ENCODE measurements at regions not wholly inside any gene's neighbourhood (a gene's known extent, or its start where the extent isn't known, plus 50 kb on each side); places are given as distances from the start of the nearest gene placed in this dataset.

DNA sequence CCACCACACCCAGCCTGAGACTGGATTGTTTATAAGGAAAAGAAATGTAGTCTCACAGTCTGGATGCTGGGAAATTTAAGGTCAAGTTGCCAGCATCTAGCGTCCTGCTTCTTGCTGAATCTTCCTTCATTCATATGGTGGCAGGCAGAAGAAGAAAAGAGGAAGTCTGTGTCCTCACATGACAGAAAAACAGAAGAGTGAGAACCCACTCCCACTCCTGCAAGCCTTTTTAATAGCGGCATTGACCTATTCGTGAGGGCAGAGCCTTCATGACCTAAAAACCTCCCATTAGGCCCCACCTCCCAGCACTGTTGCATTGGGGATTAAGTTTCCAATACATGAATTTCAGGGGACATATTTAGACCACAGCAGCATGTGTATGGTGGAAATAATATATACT, 160.8 kb upstream of the BMP2 start:
- H3K9me3 ChIP-seq: no peaks in the 10 kb centered on the region
- H3K27me3 ChIP-seq: no peaks in the 10 kb centered on the region
- no peaks in the 10 kb centered on the region for H3K36me3 ChIP-seq
- ATAC-seq: no peak
- intact Hi-C loops (cut with DNase I): no loop called here
- WGBS, 2 donors: 90 to 92% methylated on average over 3 of the region's 3 CpGs
- H3K4me1 ChIP-seq: no peaks in the 10 kb centered on the region
- H3K27ac ChIP-seq: no peak overlapping the region
- DNase-seq: no peak
- H3K4me3 ChIP-seq: no peak overlapping the region
- TF ChIP-seq CTCF (IDR thresholded peaks at IDR 0.05): no peak

- Histone ChIP-seq H3K4me3 (no peak overlapping the region), H3K9me3 (no peaks in the 10 kb centered on the region), H3K27ac (no peak overlapping the region), H3K36me3 (no peaks in the 10 kb centered on the region), H3K27me3 (no peaks in the 10 kb centered on the region), H3K4me1 (no peaks in the 10 kb centered on the region)
- 67 to 72% methylated on average over 4 of the region's 4 CpGs for WGBS, 2 donors
- no peak for ATAC-seq
- intact Hi-C loops (cut with DNase I): no loop called here
- TF ChIP-seq CTCF (IDR thresholded peaks at IDR 0.05): no peak
- no peak for DNase-seq
These were observed 162.2 kb upstream of the BMP2 start for GRCh38 chr20:6605055-6605935.

DNA sequence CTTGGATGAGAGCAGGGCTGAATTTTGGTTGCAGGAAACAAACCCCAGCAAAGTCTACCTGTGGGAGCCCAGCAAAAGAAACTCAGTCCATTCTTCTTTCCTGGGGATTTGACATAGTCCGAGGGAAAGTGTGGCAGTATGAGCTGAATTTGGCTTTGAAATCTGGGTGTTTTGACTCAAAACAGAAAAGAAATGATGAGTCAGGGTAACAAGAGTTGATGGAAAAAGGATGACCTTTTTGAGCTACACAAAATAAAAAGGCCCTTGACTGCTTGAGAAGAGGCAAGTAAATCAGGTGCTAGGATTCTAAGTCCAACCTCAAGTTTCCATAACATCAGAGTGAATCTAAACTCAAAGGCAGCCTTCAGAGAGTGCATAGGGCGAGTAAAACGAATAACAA, 163.3 kb upstream of the BMP2 start:
- Histone ChIP-seq H3K27ac (no peak overlapping the region), H3K4me1 (peaks cover 0 to 5% (median 0%) of the 10 kb centered on the region in 9 donors), H3K27me3 (no peaks in the 10 kb centered on the region), H3K9me3 (no peaks in the 10 kb centered on the region), H3K4me3 (no peak overlapping the region), H3K36me3 (no peaks in the 10 kb centered on the region)
- ATAC-seq (no peak), DNase-seq (no peak)
- 84 to 89% methylated on average over 3 of the region's 3 CpGs for WGBS, 2 donors
- no peak for TF ChIP-seq CTCF (IDR thresholded peaks at IDR 0.05)
- intact Hi-C loops (cut with DNase I): no loop called here

DNA sequence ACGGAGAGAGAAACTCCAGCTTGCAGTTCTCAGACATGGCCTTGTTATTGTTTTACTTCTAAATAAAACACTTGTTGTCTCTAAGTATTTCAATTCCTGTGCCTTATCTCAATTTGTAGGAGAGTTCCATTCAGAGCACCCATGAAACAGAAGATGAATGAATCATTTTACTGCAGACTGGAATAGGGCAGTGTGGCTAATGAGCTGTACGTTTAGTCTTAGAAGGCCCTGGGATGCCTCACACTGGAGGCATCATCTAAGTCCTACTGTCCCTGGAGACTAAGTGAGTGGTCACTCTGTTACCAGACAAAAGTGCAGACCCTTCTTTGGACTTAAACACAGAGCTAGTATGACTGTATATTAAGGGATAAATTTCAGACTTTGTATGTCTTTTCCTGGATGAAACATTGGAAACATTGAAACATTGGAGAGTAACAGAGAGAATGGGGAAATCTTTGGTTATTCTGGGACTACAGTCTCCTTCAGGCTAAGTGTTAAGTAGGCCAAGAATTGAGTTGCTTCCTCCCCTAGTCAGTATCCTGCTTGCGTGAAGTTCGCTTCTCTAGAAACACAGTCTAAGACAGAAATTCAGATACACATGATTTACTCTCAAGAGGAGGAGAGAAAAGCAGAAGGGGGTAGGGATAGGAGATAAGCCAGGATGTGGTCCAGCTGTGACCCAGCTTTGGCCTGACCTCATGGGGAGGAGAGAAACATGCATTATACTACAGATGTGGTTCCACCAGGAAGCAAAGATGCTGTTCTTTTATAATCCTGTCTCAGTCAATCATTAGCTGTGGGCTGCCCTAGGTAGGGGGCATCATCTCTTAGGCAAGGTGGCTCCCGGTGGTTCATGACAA, 167.4 kb upstream of the BMP2 start:
- 70 to 73% methylated on average over 5 of the region's 5 CpGs for WGBS, 2 donors
- intact Hi-C loops (cut with DNase I): no loop called here
- TF ChIP-seq CTCF (IDR thresholded peaks at IDR 0.05): no peak
- Histone ChIP-seq H3K4me1 (peaks cover 0 to 24% (median 9%) of the 10 kb centered on the region in 9 donors), H3K9me3 (no peaks in the 10 kb centered on the region), H3K36me3 (no peaks in the 10 kb centered on the region), H3K4me3 (no peak overlapping the region), H3K27me3 (no peaks in the 10 kb centered on the region), H3K27ac (peak overlapping the region in 1 of 10 donors; percentile 0)
- DNase-seq (no peak), ATAC-seq (peak in 3 of 8 donors; percentile 8 to 61 (median 28))

Data from heart right ventricle (tissue), 16 donors.